Upper lobe of left lung (tissue), 6 donors: ENCODE measurements at regions not wholly inside any gene's neighbourhood (a gene's known extent, or its start where the extent isn't known, plus 50 kb on each side); places are given as distances from the start of the nearest gene placed in this dataset.
"Not testable (repeated sequence)": the region's sequence is repeated elsewhere in the genome, so short reads cannot be mapped to it uniquely, and the experiment has no call there.

Source experiments
- ATAC-seq, 2 donors: fragments of 200-7000 bp; cut with Tn5 transposase; one replicate each; pipeline ENCODE4 v1.9.1; 2022; ENCODE audit warnings: mild to moderate bottlenecking in 2 of 2, moderate library complexity in 2 of 2; ENCODE audit not compliant: low FRiP score in 2 of 2
- DNase-seq, 2 donors: peaks; one replicate each; pipeline ENCODE4 v3.0.0-alpha.2; 2019 to 2020
- H3K27ac ChIP-seq, 4 donors: fragments of 200-600 bp; sonication (generic); one replicate each; pipeline ENCODE4 v1.5.1; 2016 to 2019
- H3K27me3 ChIP-seq, 4 donors: fragments of 200-600 bp; sonication (generic); one replicate each; pipeline ENCODE4 v1.5.1; 2017 to 2019
- H3K36me3 ChIP-seq, 4 donors: fragments of 200-600 bp; sonication (generic); one replicate each; pipeline ENCODE4 v1.5.1; 2016 to 2019
- H3K4me1 ChIP-seq, 4 donors: fragments of 200-600 bp; sonication (generic); one replicate each; pipeline ENCODE4 v1.5.1; 2018 to 2019
- H3K4me3 ChIP-seq, 4 donors: fragments of 200-600 bp; sonication (generic); one replicate each; pipeline ENCODE4 v1.5.1; 2017 to 2019; ENCODE audit warnings: mild to moderate bottlenecking in 2 of 4, moderate library complexity in 1 of 4
- H3K9me3 ChIP-seq, 4 donors: fragments of 200-600 bp; sonication (generic); one replicate each; pipeline ENCODE4 v1.5.1; 2018 to 2019
- WGBS, 2 donors: methylation state at CpG; one replicate each; pipeline ENCODE4 v1.1.5; 2017 to 2018; 5-methylcytosine and 5-hydroxymethylcytosine counted together
- TF ChIP-seq, protein P1 (sequence below), 6 experiments: fragments of 450-650 bp in 4 of 6; fragments of 200-600 bp in 2 of 6; sonication (generic) in 2 of 6; IDR thresholded peaks; one replicate each; pipeline ENCODE4 v1.5.1; 2016 to 2019; ENCODE audit warnings: antibody characterized with exemption in 6 of 6
- donor health status: DM: no; HTN: no; CAD: no; lungs with moderate emphysema.
- donor health status: DM: no; HTN: yes; CAD: no; lungs with severe emphysema.

DNA sequence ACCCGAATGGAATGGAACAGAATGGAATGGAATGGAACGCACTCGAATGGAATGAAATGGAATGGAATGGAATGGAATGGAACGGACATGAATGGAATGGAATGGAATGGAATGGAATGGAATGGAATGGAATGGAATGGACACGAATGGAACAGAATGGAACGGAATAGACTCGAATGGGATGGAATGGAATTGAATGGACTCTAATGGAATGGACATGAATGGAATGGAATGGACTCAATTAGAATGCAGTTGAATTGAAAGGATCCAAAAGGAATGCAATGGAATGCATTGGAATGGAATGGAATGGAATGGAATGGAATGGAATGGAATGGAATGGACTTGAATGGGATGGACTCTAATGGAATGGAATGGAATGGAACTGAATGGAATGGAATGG lies 102.2 kb upstream of the FBXO28 start:
- not testable (repeated sequence) for H3K4me1 ChIP-seq, H3K36me3 ChIP-seq, H3K27me3 ChIP-seq, ATAC-seq, H3K4me3 ChIP-seq, H3K9me3 ChIP-seq, H3K27ac ChIP-seq, DNase-seq
- WGBS, 2 donors, result 72% methylated on average over 7 of the region's 7 CpGs

GRCh38 chr1:224011153-224011552 lies 102.8 kb upstream of the FBXO28 start:
- not testable (repeated sequence) for H3K9me3 ChIP-seq, H3K27me3 ChIP-seq, H3K4me1 ChIP-seq, ATAC-seq, H3K27ac ChIP-seq, DNase-seq, H3K4me3 ChIP-seq, H3K36me3 ChIP-seq
- 97% methylated on average over 7 of the region's 7 CpGs for WGBS, 2 donors

DNA sequence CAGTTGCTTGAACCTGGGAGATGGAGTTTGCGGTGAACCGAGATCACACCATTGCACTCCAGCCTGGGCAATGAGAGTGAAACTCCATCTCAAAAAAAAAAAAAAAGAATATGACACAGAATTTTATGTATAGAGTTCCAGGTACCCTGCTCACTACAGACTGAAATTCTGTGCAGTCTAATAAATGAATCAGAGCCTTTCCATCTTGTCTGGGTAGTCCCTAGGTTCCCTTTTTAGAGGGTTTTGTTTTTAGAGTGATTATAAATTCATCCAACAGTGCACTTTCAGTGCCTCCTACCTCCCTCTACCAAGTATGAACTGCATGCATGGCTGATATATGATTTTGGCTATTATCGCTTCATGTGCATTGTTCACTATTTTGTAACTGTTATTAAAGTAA lies 107.9 kb upstream of the FBXO28 start:
- H3K9me3 ChIP-seq, ATAC-seq, H3K4me3 ChIP-seq, H3K27ac ChIP-seq, H3K36me3 ChIP-seq, H3K27me3 ChIP-seq, DNase-seq, H3K4me1 ChIP-seq: not testable (repeated sequence)
- 90 to 100% methylated on average over 3 of the region's 3 CpGs for WGBS, 2 donors

DNA sequence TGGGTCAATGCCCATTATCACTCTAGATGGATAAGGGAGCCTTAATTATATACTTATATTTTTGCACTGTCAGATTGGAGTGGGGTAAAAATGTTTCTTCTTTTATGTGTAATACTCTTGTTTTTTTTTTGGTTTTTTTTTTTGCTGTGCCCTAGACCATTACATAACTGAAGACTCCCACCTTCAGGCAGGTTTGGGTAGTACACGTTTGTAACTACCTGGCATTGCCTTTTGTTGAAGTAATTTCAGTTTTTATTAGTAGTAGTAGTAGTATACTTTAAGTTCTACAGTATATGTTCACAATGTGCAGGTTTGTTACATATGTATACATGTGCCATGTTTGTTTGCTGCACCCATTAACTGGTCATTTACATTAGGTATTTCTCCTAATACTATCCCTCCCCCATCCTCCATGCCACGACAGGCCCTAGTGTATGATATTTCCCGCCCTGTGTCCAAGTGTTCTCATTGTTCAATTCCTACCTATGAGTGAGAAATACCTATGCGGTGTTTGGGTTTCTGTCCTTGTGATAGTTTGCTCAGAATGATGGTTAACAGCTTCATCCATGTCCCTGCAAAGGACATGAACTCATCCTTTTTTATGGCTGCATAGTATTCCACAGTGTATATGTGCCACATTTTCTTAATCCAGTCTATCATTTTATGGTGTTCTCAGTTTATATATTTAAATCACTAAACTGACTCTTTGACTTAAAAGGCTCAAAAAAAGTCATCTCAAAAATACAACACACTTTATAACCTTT lies 109.2 kb upstream of the FBXO28 start:
- H3K36me3 ChIP-seq, H3K9me3 ChIP-seq, H3K4me1 ChIP-seq, H3K4me3 ChIP-seq, H3K27ac ChIP-seq, H3K27me3 ChIP-seq, ATAC-seq: not testable (repeated sequence)
- TF ChIP-seq, protein P1, sequence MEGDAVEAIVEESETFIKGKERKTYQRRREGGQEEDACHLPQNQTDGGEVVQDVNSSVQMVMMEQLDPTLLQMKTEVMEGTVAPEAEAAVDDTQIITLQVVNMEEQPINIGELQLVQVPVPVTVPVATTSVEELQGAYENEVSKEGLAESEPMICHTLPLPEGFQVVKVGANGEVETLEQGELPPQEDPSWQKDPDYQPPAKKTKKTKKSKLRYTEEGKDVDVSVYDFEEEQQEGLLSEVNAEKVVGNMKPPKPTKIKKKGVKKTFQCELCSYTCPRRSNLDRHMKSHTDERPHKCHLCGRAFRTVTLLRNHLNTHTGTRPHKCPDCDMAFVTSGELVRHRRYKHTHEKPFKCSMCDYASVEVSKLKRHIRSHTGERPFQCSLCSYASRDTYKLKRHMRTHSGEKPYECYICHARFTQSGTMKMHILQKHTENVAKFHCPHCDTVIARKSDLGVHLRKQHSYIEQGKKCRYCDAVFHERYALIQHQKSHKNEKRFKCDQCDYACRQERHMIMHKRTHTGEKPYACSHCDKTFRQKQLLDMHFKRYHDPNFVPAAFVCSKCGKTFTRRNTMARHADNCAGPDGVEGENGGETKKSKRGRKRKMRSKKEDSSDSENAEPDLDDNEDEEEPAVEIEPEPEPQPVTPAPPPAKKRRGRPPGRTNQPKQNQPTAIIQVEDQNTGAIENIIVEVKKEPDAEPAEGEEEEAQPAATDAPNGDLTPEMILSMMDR (IDR thresholded peaks at IDR 0.05), result peak in 2 of 6 experiments; percentile 8 to 33
- whole genome bisulfite sequencing, 2 donors, result 81% methylated on average over 4 of the region's 4 CpGs
- peak in 1 of 2 donors; percentile 22 for DNase-seq

DNA sequence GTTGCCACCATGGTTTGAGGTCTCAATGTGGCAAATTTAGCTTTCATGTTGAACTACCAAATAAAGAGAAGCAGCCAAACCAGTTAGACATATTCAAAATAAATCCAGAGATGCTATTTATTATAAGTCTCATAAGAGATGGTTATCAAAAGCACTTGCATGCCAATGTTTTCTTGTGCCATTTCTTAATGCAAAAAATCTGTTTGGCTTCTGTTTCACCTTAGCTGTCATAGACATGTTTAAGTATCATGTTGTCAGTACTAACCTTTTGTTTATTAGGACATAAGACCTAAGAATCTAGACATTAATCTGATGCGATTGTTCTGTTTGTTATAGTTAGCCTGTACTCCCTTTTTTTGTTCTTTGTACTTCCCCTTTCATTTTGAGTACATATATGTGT lies 110.0 kb upstream of the FBXO28 start:
- H3K36me3 ChIP-seq, H3K27me3 ChIP-seq, H3K4me3 ChIP-seq, H3K27ac ChIP-seq, ATAC-seq, H3K9me3 ChIP-seq, DNase-seq, H3K4me1 ChIP-seq: not testable (repeated sequence)
- WGBS, 2 donors, result 0% methylated on average over 1 of the region's 1 CpG

DNA sequence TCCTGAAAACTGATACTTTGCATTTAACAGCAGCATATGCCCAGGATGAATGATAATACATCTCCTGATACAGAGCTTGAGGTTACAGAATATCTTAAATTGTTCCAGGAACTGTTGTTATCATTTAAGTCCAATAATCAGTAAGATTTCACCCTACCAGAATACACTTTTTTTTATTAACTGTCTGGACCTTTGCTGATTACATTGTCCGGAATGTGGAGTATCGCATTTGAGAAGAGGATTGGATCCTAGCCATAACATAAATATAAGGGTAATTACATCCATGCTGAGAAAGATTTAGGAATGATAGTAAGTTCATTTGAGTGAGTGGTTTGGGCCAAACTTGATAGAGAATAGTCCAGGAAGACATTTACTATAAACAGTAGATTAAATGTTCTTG lies 112.2 kb upstream of the FBXO28 start:
- not testable (repeated sequence) for H3K27ac ChIP-seq, H3K36me3 ChIP-seq, DNase-seq, H3K9me3 ChIP-seq, H3K4me3 ChIP-seq, H3K4me1 ChIP-seq, ATAC-seq, H3K27me3 ChIP-seq
- 65 to 73% methylated on average over 2 of the region's 2 CpGs for WGBS, 2 donors

- ATAC-seq, H3K4me1 ChIP-seq, DNase-seq, H3K27me3 ChIP-seq, H3K9me3 ChIP-seq, H3K36me3 ChIP-seq, H3K4me3 ChIP-seq, H3K27ac ChIP-seq: not testable (repeated sequence)
- 68 to 78% methylated on average over 4 of the region's 4 CpGs for WGBS, 2 donors
These were observed 114.2 kb upstream of the FBXO28 start for GRCh38 chr1:223999761-224000160.

GRCh38 chr1:223998676-223999455 lies 115.0 kb upstream of the FBXO28 start:
- not testable (repeated sequence) for H3K9me3 ChIP-seq, H3K27me3 ChIP-seq, H3K4me1 ChIP-seq, H3K36me3 ChIP-seq, H3K4me3 ChIP-seq, DNase-seq
- ATAC-seq, result peak in 1 of 2 donors; percentile 65
- WGBS, 2 donors, result 45 to 52% methylated on average over 3 to 4 of the region's 4 CpGs
- H3K27ac ChIP-seq, result peak overlapping the region in 3 of 4 donors; percentile 0 to 42 (median 40)

GRCh38 chr1:223996376-223996775 lies 117.5 kb upstream of the FBXO28 start:
- not testable (repeated sequence) for H3K4me3 ChIP-seq, H3K27me3 ChIP-seq, ATAC-seq, H3K9me3 ChIP-seq, H3K27ac ChIP-seq, H3K4me1 ChIP-seq, DNase-seq, H3K36me3 ChIP-seq
- WGBS, 2 donors, result 94 to 100% methylated on average over 2 of the region's 2 CpGs
